ENCODE measurements at regions not wholly inside any gene's neighbourhood (a gene's known extent, or its start where the extent isn't known, plus 50 kb on each side); places are given as distances from the start of the nearest gene placed in this dataset.

DNA sequence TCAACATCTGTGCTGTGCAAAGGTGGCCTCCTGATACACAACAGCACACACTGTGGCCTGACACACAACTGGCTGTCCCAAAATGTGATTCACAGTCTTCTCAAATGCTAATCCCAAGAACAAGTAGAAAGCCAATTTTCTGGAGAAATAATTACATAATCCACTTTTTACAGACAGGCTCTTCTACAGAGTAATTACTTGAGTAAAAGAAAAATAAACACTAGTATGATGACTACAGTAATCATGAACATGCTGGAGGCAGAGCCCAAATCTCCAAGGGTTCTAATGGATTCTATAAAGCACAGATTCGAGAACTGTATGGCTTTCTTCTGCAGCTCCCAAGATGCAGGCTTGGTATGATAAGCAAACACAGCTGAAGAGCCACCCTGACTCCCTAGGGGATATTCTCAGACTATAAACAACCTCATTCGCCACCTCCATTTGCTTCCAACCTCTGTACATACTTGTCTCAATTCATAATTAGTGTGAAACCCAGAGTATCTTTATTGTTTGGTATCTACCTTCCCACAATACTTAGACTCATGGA lies 81.9 kb downstream of the SIPA1L2 start:
- no peak overlapping the region for H3K56ac ChIP-seq (replicated peaks; ENCODE audit: insufficient read length, low read depth, low read length)
- H3K23me2 ChIP-seq (ENCODE audit: low read depth, low read length), result no peaks in the 10 kb centered on the region
- H3K36me3 ChIP-seq (ENCODE audit: control insufficient read depth in 2 of 4, insufficient read depth in 4 of 4, low read length in 3 of 4), result no peaks in the 10 kb centered on the region
- no peak overlapping the region for H3K9ac ChIP-seq (replicated peaks in 1 of 4; ENCODE audit: extremely low read depth in 1 of 4, low read depth in 3 of 4, low read length in 3 of 4)
- H3K4me1 ChIP-seq (replicated peaks in 1 of 4; ENCODE audit: control insufficient read depth in 3 of 4, insufficient read depth in 4 of 4, low read length in 3 of 4), result peaks cover 2 to 12% (median 7%) of the 10 kb centered on the region in 4 experiments
- no peaks in the 10 kb centered on the region for H3K27me3 ChIP-seq (replicated peaks in 1 of 4; ENCODE audit: control insufficient read depth in 3 of 4, extremely low read depth in 1 of 4, insufficient read depth in 3 of 4, low read length in 3 of 4)
- H3K27ac ChIP-seq (ENCODE audit: low read depth, low read length), result no peak overlapping the region
- 0 out of 2 replicates have a peak overlapping the region, but pooled peaks have one; percentile 12 for H2BK15ac ChIP-seq (ENCODE audit: low read length)
- no peaks in the 10 kb centered on the region for H3K79me2 ChIP-seq (ENCODE audit: control insufficient read depth in 1 of 2, insufficient read depth in 2 of 2, low read length in 2 of 2)
- no peaks in the 10 kb centered on the region for H3K79me1 ChIP-seq (ENCODE audit: low read depth, low read length)
- no peak overlapping the region for H2AFZ ChIP-seq (ENCODE audit: low read length)
- H2BK120ac ChIP-seq (replicated peaks; ENCODE audit: low read depth, low read length), result no peak overlapping the region
- H2BK12ac ChIP-seq (ENCODE audit: low read depth, low read length), result no peak overlapping the region
- H4K5ac ChIP-seq (ENCODE audit: insufficient read length, low read depth, low read length), result no peak overlapping the region
- TF ChIP-seq YY1 (IDR thresholded peaks at IDR 0.05; ENCODE audit: low read depth, low read length) (no peak), ZNF274 (IDR thresholded peaks at IDR 0.05; ENCODE audit: borderline replicate concordance, extremely low read depth, low read length) (no peak), CBX5 (IDR thresholded peaks at IDR 0.05; ENCODE audit: low read depth, low read length) (no peak), KDM4A (IDR thresholded peaks at IDR 0.05; ENCODE audit: low read depth, low read length, severe bottlenecking) (no peak)
- peaks cover 0 to 2% of the 10 kb centered on the region in 2 experiments for H4K20me1 ChIP-seq (replicated peaks in 1 of 2; ENCODE audit: control insufficient read depth in 1 of 2, insufficient read depth in 2 of 2, low read length in 2 of 2)
- WGBS, 2 experiments (ENCODE audit: extremely low coverage in 1 of 2, insufficient coverage in 1 of 2, insufficient read length in 1 of 2, insufficient replicate concordance in 2 of 2, low coverage in 1 of 2, low lambda C conversion rate in 2 of 2, missing lambda C conversion rate in 1 of 2), result 77% methylated on average over 2 of the region's 2 CpGs; no CpG with 5 or more reads in 1 of the 2 experiments
- H3K14ac ChIP-seq (ENCODE audit: insufficient read length), result no peak overlapping the region
- no peak overlapping the region for H4K91ac ChIP-seq (replicated peaks; ENCODE audit: insufficient read length, low read length)
- H2BK20ac ChIP-seq (ENCODE audit: low read length), result peak overlapping the region; percentile 63; the same call in 1 of the 2 replicates
- H2BK5ac ChIP-seq (ENCODE audit: low read depth, low read length), result no peak overlapping the region
- POLR2A ChIA-PET (ENCODE audit: partially characterized antibody), result interaction anchor here (0.6 kb wide), 1 partner anchor 332 kb away, joined by 3 read pairs; no protein-coding TSS in a partner anchor
- no peak for DNase-seq (ENCODE audit: low read depth in 1 of 2, low spot score in 2 of 2)
- no peak overlapping the region for H3K4ac ChIP-seq (replicated peaks; ENCODE audit: insufficient read length, low read depth, low read length)
- peak overlapping the region in 1 of 2 experiments; percentile 54; a peak in 2 of 4 replicates for H3K4me2 ChIP-seq (ENCODE audit: insufficient read depth in 1 of 2, low read depth in 2 of 2, low read length in 2 of 2)
- no peak overlapping the region for H3K18ac ChIP-seq (ENCODE audit: extremely low read depth, low read length)
- no peak overlapping the region for H3K23ac ChIP-seq (ENCODE audit: insufficient read length)
- no peak for FAIRE-seq
- no peak overlapping the region for H3K4me3 ChIP-seq (ENCODE audit: extremely low read depth in 1 of 4, insufficient read depth in 2 of 4, low read depth in 3 of 4, low read length in 4 of 4)
- H4K8ac ChIP-seq (ENCODE audit: extremely low read depth, insufficient read depth, low read length), result no peak overlapping the region
- H3K9me3 ChIP-seq (ENCODE audit: insufficient read depth in 2 of 2, low read depth in 1 of 2, low read length in 1 of 2), result no peaks in the 10 kb centered on the region
- H2AK5ac ChIP-seq (ENCODE audit: low read depth, low read length), result no peak overlapping the region
- CTCF ChIA-PET (ENCODE audit: partially characterized antibody), result interaction anchor here (0.6 kb wide), 1 partner anchor 75 kb away, joined by 3 read pairs; no protein-coding TSS in a partner anchor

Measured in H1 (cell line).